ENCODE measurements at regions not wholly inside any gene's neighbourhood (a gene's known extent, or its start where the extent isn't known, plus 50 kb on each side); places are given as distances from the start of the nearest gene placed in this dataset.
A peak's percentile ranks its signal among the peaks of the same experiment; 100 is the strongest.

DNA sequence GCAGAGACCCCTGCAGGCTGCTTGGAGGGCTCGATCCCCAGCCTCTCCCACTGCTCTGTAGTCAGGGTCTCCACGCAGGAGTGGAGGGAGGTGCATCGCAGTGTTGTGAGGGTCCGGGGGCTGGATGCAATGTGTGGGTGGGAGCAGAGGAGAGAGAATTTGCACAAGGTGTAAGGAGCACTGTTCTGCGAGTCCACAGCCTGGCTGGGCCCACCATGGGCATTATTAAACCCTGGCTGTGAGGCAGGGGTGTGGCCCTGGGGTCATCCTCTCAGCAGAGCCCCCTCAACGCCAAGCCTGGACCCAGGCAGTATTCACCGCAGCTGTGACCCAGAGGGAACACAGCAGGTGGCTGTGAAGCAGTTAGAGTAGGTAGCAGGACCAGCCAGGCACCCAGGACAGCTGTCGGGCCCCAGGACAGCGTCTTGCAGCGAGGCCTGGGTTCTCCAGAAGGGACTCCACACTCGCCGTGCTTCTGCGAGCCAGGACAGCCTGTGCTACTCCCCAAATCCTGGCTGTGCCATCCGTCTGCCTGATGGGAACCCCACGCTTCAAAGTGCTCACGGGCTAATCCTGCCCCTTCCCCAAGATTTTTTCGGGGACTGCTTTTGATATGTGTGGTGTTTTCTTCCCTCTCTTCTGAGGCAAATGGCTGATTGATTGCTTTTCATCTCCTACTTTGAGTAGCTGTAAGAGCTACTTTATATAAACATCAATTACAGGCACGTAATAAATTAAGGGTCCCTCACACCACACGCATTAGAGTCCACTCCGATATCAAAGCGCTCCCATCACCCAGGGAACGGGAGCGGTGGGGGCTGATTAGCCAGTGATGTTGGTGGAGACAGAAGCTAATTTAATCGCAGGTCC lies 100.9 kb upstream of the GSE1 start:
- Mint-ChIP-seq H3K4me1 (ENCODE audit: low read depth) (peaks cover 39% of the 10 kb centered on the region), H3K9me3 (no peaks in the 10 kb centered on the region), H3K27me3 (ENCODE audit: insufficient read depth) (peaks cover 8% of the 10 kb centered on the region), H3K4me3 (no peak overlapping the region), H3K27ac (peak overlapping the region; percentile 63; the same call in 1 of the 2 replicates), H3K36me3 (ENCODE audit: low read depth) (no peaks in the 10 kb centered on the region)
- DNase-seq, result no peak
- TF ChIP-seq, protein P1, sequence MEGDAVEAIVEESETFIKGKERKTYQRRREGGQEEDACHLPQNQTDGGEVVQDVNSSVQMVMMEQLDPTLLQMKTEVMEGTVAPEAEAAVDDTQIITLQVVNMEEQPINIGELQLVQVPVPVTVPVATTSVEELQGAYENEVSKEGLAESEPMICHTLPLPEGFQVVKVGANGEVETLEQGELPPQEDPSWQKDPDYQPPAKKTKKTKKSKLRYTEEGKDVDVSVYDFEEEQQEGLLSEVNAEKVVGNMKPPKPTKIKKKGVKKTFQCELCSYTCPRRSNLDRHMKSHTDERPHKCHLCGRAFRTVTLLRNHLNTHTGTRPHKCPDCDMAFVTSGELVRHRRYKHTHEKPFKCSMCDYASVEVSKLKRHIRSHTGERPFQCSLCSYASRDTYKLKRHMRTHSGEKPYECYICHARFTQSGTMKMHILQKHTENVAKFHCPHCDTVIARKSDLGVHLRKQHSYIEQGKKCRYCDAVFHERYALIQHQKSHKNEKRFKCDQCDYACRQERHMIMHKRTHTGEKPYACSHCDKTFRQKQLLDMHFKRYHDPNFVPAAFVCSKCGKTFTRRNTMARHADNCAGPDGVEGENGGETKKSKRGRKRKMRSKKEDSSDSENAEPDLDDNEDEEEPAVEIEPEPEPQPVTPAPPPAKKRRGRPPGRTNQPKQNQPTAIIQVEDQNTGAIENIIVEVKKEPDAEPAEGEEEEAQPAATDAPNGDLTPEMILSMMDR (IDR thresholded peaks at IDR 0.05), result no peak

- Mint-ChIP-seq H3K9me3 (no peaks in the 10 kb centered on the region), H3K36me3 (ENCODE audit: low read depth) (no peaks in the 10 kb centered on the region), H3K27me3 (ENCODE audit: insufficient read depth) (peaks cover 5% of the 10 kb centered on the region), H3K4me1 (ENCODE audit: low read depth) (peaks cover 39% of the 10 kb centered on the region), H3K27ac (no peak overlapping the region; the same call in 1 of the 2 replicates), H3K4me3 (no peak overlapping the region)
- no peak for DNase-seq
- TF ChIP-seq, protein P1 (IDR thresholded peaks at IDR 0.05), result no peak
Observed at GRCh38 chr16:85512808-85513115, 100.4 kb upstream of the GSE1 start.

DNA sequence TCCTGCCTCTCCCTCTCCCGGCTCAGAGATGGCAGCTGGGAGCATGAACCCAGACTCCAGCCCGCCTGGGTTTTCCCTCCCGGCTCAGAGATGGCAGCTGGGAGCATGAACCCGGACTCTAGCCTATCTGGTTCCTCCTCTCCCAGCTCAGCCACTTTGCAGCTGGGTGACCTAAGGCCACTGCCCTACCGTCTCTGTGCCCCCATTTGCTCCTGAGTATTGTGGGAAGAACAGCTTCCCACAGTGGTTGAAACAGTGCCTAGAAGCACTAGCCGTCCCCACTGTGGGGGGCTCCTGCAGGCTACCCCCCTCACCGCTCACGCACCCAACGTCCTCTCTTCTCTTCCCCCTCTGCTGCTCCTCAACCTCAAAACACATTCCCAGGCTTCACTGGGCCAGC lies 99.9 kb upstream of the GSE1 start:
- Mint-ChIP-seq H3K4me1 (ENCODE audit: low read depth) (peaks cover 39% of the 10 kb centered on the region), H3K4me3 (peak overlapping the region; percentile 28; the same call in 1 of the 2 replicates)
- TF ChIP-seq, protein P1 (IDR thresholded peaks at IDR 0.05), result no peak

GRCh38 chr16:85513649-85514048 lies 99.5 kb upstream of the GSE1 start:
- Mint-ChIP-seq H3K4me3 (no peak overlapping the region; the same call in 1 of the 2 replicates), H3K4me1 (ENCODE audit: low read depth) (peaks cover 39% of the 10 kb centered on the region), H3K27me3 (ENCODE audit: insufficient read depth) (peaks cover 4% of the 10 kb centered on the region), H3K27ac (peak overlapping the region; percentile 96), H3K9me3 (no peaks in the 10 kb centered on the region), H3K36me3 (ENCODE audit: low read depth) (no peaks in the 10 kb centered on the region)
- TF ChIP-seq, protein P1 (IDR thresholded peaks at IDR 0.05), result no peak
- DNase-seq, result no peak

More for the DNA sequence above, 99.9 kb upstream of the GSE1 start:
- H3K9me3 Mint-ChIP-seq, result no peaks in the 10 kb centered on the region
- no peaks in the 10 kb centered on the region for H3K36me3 Mint-ChIP-seq (ENCODE audit: low read depth)
- peak overlapping the region; percentile 25 for H3K27ac Mint-ChIP-seq
- H3K27me3 Mint-ChIP-seq (ENCODE audit: insufficient read depth), result peaks cover 4% of the 10 kb centered on the region
- no peak for DNase-seq

GRCh38 chr16:85514295-85514597 lies 98.9 kb upstream of the GSE1 start:
- no peaks in the 10 kb centered on the region for H3K9me3 Mint-ChIP-seq
- peak overlapping the region; percentile 96 for H3K27ac Mint-ChIP-seq
- H3K27me3 Mint-ChIP-seq (ENCODE audit: insufficient read depth), result peaks cover 4% of the 10 kb centered on the region
- no peak for DNase-seq
- peaks cover 5% of the 10 kb centered on the region for H3K36me3 Mint-ChIP-seq (ENCODE audit: low read depth)
- H3K4me3 Mint-ChIP-seq, result peak overlapping the region; percentile 72; the same call in 1 of the 2 replicates
- H3K4me1 Mint-ChIP-seq (ENCODE audit: low read depth), result peaks cover 39% of the 10 kb centered on the region
- TF ChIP-seq, protein P1 (IDR thresholded peaks at IDR 0.05), result 0 out of 2 replicates have a peak, but pooled peaks have one; percentile 7
